HS-5 (cell line): ENCODE measurements at regions not wholly inside any gene's neighbourhood (a gene's known extent, or its start where the extent isn't known, plus 50 kb on each side); places are given as distances from the start of the nearest gene placed in this dataset.
"Not testable (repeated sequence)": the region's sequence is repeated elsewhere in the genome, so short reads cannot be mapped to it uniquely, and the experiment has no call there.

Experiments
- DNase-seq: peaks from one replicate; pipeline ENCODE4 v3.0.0-alpha.2; 2012; ENCODE audit warnings: low read depth

- DNase-seq = no peak
These were observed 133.7 kb downstream of the S1PR1 start for GRCh38 chr1:101370488-101370887.

GRCh38 chr1:101371259-101371658, 134.4 kb downstream of the S1PR1 start:
- peak; percentile 82 for DNase-seq

DNA sequence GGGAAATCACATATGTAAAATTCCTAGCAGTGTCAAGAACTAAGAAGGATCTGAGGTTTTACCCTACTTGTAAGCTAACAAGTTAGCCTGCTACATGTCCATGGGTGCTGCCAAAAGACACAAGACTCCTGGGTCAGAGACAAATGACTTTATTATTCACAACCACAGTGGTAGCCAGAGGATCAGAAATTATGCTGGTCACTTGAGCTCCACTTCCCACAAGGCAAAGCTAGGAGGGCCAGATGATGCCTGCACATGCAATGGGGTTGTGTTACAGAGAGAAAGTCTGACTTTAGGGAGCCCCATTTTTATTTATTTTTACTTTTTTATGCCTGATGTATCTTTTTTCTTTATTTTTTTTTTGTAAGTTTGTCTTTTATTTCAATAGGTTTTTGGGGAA, 136.8 kb downstream of the S1PR1 start:
- no peak for DNase-seq

DNA sequence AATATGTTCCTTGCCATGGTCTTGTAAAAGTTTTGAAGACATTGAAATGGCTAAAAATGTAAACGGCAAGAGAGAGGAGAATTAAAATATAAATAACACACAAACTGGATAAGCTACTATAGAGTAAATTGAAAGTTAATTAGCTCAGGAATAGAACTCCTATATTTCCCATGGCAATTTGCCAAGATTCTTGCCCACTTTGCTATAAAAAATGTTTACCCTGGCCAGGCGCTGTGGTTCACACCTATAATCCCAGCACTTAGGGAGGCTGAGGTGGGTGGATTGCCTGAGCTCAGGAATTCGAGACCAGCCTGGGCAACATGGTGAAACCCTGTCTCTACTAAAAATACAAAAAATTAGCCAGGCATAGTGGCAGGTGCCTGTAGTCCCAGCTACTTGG, 138.6 kb downstream of the S1PR1 start:
- not testable (repeated sequence) for DNase-seq

DNA sequence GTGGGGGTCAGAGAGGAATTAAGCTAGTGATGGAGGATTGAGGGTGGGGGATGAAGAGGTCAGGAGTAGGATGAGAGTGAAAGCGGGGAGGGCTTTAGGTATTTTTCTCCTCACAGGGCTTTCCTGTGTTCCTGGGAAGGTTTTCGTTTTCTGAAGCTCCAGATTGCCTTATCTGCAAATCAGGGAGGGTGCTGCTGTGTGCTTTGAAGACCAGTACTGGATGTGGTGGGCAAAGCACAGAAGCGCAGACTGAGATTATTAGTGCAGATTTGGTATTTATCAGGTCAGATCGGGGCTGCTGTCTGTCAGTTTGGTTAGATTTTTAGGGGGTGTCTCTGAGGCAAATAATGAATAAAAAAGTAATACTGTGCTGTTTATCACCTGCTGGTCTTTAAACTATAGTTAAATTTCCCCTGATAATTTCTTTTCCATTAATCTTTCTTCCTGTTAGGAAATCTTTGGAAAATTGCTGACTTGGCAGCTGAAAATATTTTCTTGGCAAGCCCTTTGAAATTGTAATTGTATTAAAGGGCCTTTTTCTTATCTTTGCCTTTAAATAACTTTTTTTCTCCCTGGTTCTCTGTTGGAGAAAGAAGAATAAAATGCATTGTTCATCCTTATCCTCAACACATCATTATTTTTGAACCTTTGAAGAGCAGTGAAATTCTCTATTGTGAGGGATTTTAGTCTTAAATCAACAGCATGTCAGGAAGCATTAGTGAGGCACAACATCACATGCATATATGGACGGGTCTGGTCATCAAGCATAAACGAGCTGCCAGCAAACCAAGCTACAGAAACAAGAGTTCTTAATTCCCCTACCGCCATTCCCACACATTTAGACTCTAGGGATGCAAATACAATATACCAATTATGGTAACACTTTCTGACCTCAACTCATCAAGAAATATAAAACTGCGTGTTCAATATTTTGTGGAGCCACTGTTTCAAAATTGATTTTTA, 139.6 kb downstream of the S1PR1 start:
- DNase-seq = no peak

GRCh38 chr1:101377084-101377835, 140.4 kb downstream of the S1PR1 start:
- no peak for DNase-seq

GRCh38 chr1:101379037-101379436, 142.2 kb downstream of the S1PR1 start:
- DNase-seq = no peak

- no peak for DNase-seq
These were observed 143.1 kb downstream of the S1PR1 start for GRCh38 chr1:101379950-101380349.

DNA sequence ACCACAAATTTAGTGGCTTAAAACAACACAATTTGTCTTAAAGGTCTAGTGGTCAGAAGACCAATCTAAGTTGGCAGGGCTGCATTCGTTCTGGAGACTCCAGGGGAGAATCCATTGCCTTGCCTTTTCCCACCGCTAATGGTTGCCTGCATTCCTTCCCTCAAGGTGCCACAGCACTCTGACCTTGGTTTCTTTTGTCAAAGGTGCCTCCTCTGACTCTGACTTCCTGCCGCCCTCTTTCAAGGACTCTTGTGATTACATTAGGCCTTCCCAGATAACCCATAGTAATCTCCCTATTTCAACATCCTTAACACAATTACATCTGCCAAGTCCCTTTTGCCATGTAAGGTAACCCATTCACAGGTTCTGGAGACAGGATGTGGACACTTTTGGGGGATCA, 145.3 kb downstream of the S1PR1 start:
- DNase-seq = no peak

- no peak for DNase-seq
These were observed 152.2 kb downstream of the S1PR1 start for GRCh38 chr1:101388904-101389546.

- DNase-seq = no peak
These were observed 152.7 kb downstream of the S1PR1 start for GRCh38 chr1:101389547-101389929.

DNA sequence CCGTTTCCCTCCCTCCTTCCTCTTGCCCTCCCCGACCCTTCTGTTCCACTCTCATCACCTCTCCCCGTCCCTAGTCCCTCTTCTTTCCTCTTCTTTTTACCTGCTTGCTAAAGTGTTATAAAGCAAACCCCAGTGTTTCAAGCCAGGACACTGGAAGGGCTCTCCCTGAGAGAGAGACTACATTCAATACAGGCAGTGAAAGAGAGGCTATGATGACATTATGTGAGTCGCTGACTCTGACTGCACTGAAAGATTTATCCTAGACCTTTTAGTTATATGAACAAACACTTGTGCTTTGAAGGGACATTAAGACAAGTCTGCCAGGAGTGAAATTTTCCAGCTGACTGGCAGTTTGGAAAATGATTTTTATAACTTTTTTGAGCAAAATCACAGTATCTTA, 155.7 kb downstream of the S1PR1 start:
- DNase-seq = no peak

GRCh38 chr1:101394041-101394440, 157.2 kb downstream of the S1PR1 start:
- DNase-seq = peak; percentile 36

- DNase-seq = no peak
These were observed 162.4 kb downstream of the S1PR1 start for GRCh38 chr1:101399222-101399621.

- no peak for DNase-seq
These were observed 169.5 kb downstream of the S1PR1 start for GRCh38 chr1:101406271-101406670.

GRCh38 chr1:101406681-101407080, 169.9 kb downstream of the S1PR1 start:
- DNase-seq = no peak

GRCh38 chr1:101407505-101408211, 170.8 kb downstream of the S1PR1 start:
- no peak for DNase-seq

GRCh38 chr1:101408212-101409042, 171.6 kb downstream of the S1PR1 start:
- DNase-seq = no peak

- DNase-seq = no peak
These were observed 172.3 kb downstream of the S1PR1 start for GRCh38 chr1:101409102-101409501.

DNA sequence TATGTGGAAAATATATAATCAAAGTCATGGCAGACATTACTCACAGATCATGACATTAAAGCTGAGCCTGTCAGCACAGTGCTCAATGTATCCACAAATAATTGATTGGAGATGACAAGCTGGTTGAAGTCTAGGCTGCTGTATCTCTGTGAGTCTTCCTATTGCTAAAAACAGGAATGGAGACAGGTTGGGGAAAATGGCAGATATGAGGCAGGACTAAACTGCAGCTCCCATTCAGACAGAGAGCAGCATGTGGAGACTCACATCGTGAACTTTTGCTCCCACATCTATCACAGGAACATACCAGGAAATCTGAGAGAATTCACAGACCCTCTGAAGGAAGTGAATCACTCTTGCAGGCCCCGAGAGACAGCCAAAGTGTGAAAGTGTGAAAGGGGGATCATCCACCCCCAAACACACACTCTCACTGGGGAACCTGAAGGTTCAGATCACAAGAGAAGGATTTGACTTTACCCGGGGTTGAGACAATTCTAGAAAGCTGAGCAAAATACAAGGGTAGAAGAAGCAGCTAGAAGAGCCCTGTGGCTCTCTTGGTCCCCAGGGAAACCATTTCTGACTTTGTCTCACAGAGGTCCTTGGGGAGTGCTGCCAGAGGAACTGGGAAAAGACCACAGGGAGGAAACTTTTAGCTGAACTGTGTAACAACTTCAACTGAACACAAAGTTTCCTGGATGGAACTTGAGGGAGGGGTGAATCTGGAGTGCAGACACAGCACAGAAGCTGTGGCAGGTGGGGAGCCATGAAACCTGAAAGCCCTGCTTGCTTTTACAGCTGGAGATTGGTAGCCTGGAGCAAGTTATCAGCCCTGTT, 173.4 kb downstream of the S1PR1 start:
- DNase-seq = no peak
